Caco-2 (cell line): ENCODE measurements at regions not wholly inside any gene's neighbourhood (a gene's known extent, or its start where the extent isn't known, plus 50 kb on each side); places are given as distances from the start of the nearest gene placed in this dataset.

ENCODE experiments used
- BruUV-seq: library from RNA; stranded (reverse); fragments of 400-500 nt; replicated peaks from 2 replicates; lab custom pipeline; 2021; lab: Mats Ljungman, UMichigan
- CTCF ChIA-PET: fragments of 300-600 bp; sonication (Branson Sonifier 250); formaldehyde crosslinking; loops from one replicate; lab custom pipeline; 2022; ENCODE audit warnings: antibody characterized with exemption; lab: Charles Lee
- POLR2A ChIA-PET: fragments of 300-600 bp; sonication (Branson Sonifier 250); formaldehyde crosslinking; loops from one replicate; lab custom pipeline; 2022; ENCODE audit warnings: antibody characterized with exemption; lab: Charles Lee
- DNase-seq, 2 experiments: peaks; one replicate each; pipeline versions ENCODE4 v3.0.0 to v3.0.0-alpha.2; 2020 to 2022
- H3K27me3 ChIP-seq: replicated peaks from 2 replicates; pipeline ENCODE4 v1.6.0; 2011; ENCODE audit warnings: low read length; ENCODE audit not compliant: control insufficient read depth, insufficient read depth
- H3K36me3 ChIP-seq: 2 replicates; pipeline ENCODE4 v1.5.1; 2011; ENCODE audit warnings: low read length; ENCODE audit not compliant: control insufficient read depth, insufficient read depth
- H3K4me1 ChIP-seq: fragments of 250-450 bp; sonication (Bioruptor Pico); 2 replicates; pipeline ENCODE4 v1.5.1; 2020; ENCODE audit warnings: mild to moderate bottlenecking
- H3K4me3 ChIP-seq: 2 replicates; pipeline ENCODE4 v1.5.1; 2011; ENCODE audit warnings: low read depth, mild to moderate bottlenecking, control low read depth, low read length
- H3K9me3 ChIP-seq: fragments of 250-450 bp; sonication (Bioruptor Pico); 2 replicates; pipeline ENCODE4 v1.5.1; 2020; ENCODE audit warnings: mild to moderate bottlenecking, moderate library complexity
- H3K27ac Mint-ChIP-seq: one replicate; pipeline ENCODE4 v1.8.0; 2022; ENCODE audit warnings: mixed read lengths; ENCODE audit not compliant: unreplicated experiment
- H3K27me3 Mint-ChIP-seq: one replicate; pipeline ENCODE4 v1.8.0; 2022; ENCODE audit warnings: mixed read lengths; ENCODE audit not compliant: insufficient read depth, unreplicated experiment
- H3K36me3 Mint-ChIP-seq: one replicate; pipeline ENCODE4 v1.8.0; 2022; ENCODE audit warnings: mild to moderate bottlenecking, mixed read lengths; ENCODE audit not compliant: insufficient read depth, unreplicated experiment
- H3K4me1 Mint-ChIP-seq: one replicate; pipeline ENCODE4 v1.8.0; 2022; ENCODE audit warnings: low read depth, mixed read lengths; ENCODE audit not compliant: unreplicated experiment
- H3K4me3 Mint-ChIP-seq: one replicate; pipeline ENCODE4 v1.8.0; 2022; ENCODE audit warnings: mild to moderate bottlenecking, moderate library complexity, mixed read lengths; ENCODE audit not compliant: unreplicated experiment
- H3K9me3 Mint-ChIP-seq: one replicate; pipeline ENCODE4 v1.8.0; 2022; ENCODE audit warnings: mixed read lengths; ENCODE audit not compliant: unreplicated experiment
- intact Hi-C: fragments of 100-400 bp; cut with micrococcal nuclease; formaldehyde crosslinking; loops from one replicate; pipeline ENCODE4 v1.10.0; 2022; ENCODE audit not compliant: unreplicated experiment
- TF ChIP-seq, protein P1 (sequence below), 2 experiments: fragments of 200-600 bp in 1 of 2; IDR thresholded peaks; 1 replicate in 1 of 2; 2 replicates in 1 of 2; pipeline versions ENCODE4 v1.5.1 to v1.8.0; 2011 to 2022; ENCODE audit warnings: antibody characterized with exemption in 1 of 2, control low read depth in 1 of 2, inconsistent platforms in 1 of 2, low read depth in 1 of 2, low read length in 1 of 2, mild to moderate bottlenecking in 1 of 2, moderate library complexity in 1 of 2; ENCODE audit not compliant: insufficient read depth in 1 of 2, severe bottlenecking in 1 of 2, unreplicated experiment in 1 of 2

DNA sequence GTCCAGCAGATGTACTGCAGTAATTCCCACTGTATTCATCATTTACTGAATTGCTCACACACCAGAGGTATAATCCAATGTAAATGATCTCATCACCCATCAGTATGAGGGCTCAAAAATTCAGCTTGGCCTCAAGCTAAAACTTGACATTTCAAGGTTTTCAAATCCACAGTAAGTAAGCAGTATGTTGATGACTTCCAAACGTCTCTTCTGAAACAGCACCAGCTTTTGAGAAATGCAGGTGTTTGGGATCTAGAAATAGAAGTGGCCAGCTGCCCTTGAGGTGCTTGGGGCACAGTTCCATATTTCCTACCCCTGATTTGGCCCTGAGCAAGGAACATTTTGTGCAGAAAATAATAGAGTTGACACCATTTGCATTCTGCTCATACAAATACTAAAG lies 388.0 kb upstream of the TUSC1 start:
- ChIA-PET POLR2A (no interaction called here), CTCF (no interaction called here)
- H3K4me1 Mint-ChIP-seq = no peaks in the 10 kb centered on the region
- no peak overlapping the region for H3K27ac Mint-ChIP-seq
- BruUV-seq = no TSS peak
- Histone ChIP-seq H3K4me3 (no peak overlapping the region), H3K4me1 (no peaks in the 10 kb centered on the region), H3K27me3 (no peaks in the 10 kb centered on the region), H3K36me3 (no peaks in the 10 kb centered on the region), H3K9me3 (no peaks in the 10 kb centered on the region)
- no peaks in the 10 kb centered on the region for H3K9me3 Mint-ChIP-seq
- TF ChIP-seq, protein P1, sequence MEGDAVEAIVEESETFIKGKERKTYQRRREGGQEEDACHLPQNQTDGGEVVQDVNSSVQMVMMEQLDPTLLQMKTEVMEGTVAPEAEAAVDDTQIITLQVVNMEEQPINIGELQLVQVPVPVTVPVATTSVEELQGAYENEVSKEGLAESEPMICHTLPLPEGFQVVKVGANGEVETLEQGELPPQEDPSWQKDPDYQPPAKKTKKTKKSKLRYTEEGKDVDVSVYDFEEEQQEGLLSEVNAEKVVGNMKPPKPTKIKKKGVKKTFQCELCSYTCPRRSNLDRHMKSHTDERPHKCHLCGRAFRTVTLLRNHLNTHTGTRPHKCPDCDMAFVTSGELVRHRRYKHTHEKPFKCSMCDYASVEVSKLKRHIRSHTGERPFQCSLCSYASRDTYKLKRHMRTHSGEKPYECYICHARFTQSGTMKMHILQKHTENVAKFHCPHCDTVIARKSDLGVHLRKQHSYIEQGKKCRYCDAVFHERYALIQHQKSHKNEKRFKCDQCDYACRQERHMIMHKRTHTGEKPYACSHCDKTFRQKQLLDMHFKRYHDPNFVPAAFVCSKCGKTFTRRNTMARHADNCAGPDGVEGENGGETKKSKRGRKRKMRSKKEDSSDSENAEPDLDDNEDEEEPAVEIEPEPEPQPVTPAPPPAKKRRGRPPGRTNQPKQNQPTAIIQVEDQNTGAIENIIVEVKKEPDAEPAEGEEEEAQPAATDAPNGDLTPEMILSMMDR (IDR thresholded peaks at IDR 0.05; ENCODE audit: insufficient read depth in 1 of 2, low read depth in 1 of 2, low read length in 1 of 2, severe bottlenecking in 1 of 2, unreplicated experiment in 1 of 2) = no peak
- H3K27me3 Mint-ChIP-seq = no peaks in the 10 kb centered on the region
- H3K4me3 Mint-ChIP-seq = no peak overlapping the region
- no peak for DNase-seq
- intact Hi-C loops = no loop called here
- no peaks in the 10 kb centered on the region for H3K36me3 Mint-ChIP-seq

DNA sequence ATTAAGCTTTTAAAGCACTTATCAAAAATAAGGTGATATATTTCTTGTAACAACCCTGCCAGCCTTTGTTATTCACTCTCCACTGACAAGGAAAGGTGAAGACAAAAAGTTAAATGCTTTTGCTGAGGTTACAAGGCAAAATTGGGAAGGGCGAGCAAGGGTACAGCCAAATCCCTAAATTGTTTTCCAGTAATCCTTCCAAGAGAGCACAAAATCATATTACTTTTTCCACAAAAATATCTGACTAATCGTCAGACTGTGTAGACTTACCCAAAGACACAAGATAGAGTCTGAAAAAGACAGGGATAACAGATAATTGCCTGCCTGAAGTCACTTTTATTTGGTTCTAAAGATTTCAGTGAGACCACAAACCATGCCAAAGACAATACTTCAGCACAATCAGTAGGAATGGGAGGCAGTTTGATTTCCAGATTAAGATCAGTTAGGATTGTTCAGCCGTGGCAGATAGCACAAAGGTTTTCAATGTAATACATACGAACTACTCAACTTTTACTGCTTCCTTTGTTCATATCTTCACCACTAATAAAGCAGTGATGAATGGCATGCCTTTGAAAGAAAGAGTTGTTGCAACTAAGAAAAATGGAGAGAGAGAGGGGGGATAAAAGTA lies 383.8 kb upstream of the TUSC1 start:
- Mint-ChIP-seq H3K9me3 (no peaks in the 10 kb centered on the region), H3K4me1 (no peaks in the 10 kb centered on the region), H3K4me3 (no peak overlapping the region), H3K36me3 (no peaks in the 10 kb centered on the region), H3K27me3 (no peaks in the 10 kb centered on the region), H3K27ac (no peak overlapping the region)
- DNase-seq = no peak
- intact Hi-C loops = no loop called here
- TF ChIP-seq, protein P1 (IDR thresholded peaks at IDR 0.05; ENCODE audit: insufficient read depth in 1 of 2, low read depth in 1 of 2, low read length in 1 of 2, severe bottlenecking in 1 of 2, unreplicated experiment in 1 of 2) = no peak
- ChIA-PET POLR2A (no interaction called here), CTCF (no interaction called here)
- Histone ChIP-seq H3K9me3 (no peaks in the 10 kb centered on the region), H3K36me3 (no peaks in the 10 kb centered on the region), H3K27me3 (no peaks in the 10 kb centered on the region), H3K4me3 (no peak overlapping the region), H3K4me1 (no peaks in the 10 kb centered on the region)
- BruUV-seq = no TSS peak

DNA sequence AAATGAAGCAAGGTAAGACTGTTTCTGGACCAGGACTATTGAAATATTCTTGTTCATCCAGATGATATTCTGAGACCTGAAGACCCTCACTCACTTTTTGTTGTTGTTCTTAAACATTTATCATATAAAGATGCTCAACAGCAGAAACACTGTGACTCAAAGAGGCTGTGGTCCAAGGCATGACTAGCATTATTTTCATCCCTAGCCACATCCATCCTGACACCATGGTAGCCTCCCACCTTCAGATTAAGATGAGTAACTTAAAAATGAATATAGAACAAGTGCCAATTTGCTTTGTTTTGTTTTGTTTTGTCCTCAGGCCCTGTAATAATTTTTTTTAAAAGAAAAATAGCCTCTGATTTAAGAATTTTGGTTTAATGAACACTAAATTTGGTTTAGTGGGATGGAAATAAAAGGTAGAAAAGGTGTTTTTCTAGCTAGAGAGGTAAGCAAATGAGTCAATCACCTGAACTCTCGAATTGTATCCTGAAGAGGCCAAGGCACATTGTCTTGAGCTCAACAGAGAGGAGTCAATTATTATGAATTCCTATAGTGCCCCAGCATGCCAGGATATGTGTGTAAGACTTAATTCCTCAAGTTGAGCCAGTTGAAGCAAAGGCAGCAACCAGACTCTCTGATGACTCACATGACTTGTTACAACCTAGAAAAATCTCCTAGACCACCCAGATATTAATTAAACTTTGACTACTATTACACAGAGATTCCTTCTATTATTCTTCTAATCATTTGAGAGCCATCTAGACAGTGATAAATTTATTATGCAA lies 380.1 kb upstream of the TUSC1 start:
- intact Hi-C loops = no loop called here
- Mint-ChIP-seq H3K4me1 (no peaks in the 10 kb centered on the region), H3K36me3 (no peaks in the 10 kb centered on the region), H3K4me3 (no peak overlapping the region), H3K9me3 (no peaks in the 10 kb centered on the region), H3K27me3 (no peaks in the 10 kb centered on the region), H3K27ac (no peak overlapping the region)
- H3K4me3 ChIP-seq = no peak overlapping the region
- TF ChIP-seq, protein P1 (IDR thresholded peaks at IDR 0.05; ENCODE audit: insufficient read depth in 1 of 2, low read depth in 1 of 2, low read length in 1 of 2, severe bottlenecking in 1 of 2, unreplicated experiment in 1 of 2) = no peak
- no peaks in the 10 kb centered on the region for H3K4me1 ChIP-seq
- DNase-seq = no peak
- CTCF ChIA-PET = no interaction called here
- no TSS peak for BruUV-seq
- H3K9me3 ChIP-seq = no peaks in the 10 kb centered on the region
- H3K27me3 ChIP-seq = no peaks in the 10 kb centered on the region
- POLR2A ChIA-PET = no interaction called here
- H3K36me3 ChIP-seq = no peaks in the 10 kb centered on the region
